Caco-2 (cell line): ENCODE measurements at regions not wholly inside any gene's neighbourhood (a gene's known extent, or its start where the extent isn't known, plus 50 kb on each side); places are given as distances from the start of the nearest gene placed in this dataset.

Source experiments
- BruUV-seq: library from RNA; stranded (reverse); fragments of 400-500 nt; replicated peaks from 2 replicates; lab custom pipeline; 2021; lab: Mats Ljungman, UMichigan
- CTCF ChIA-PET: fragments of 300-600 bp; sonication (Branson Sonifier 250); formaldehyde crosslinking; loops from one replicate; lab custom pipeline; 2022; ENCODE audit warnings: antibody characterized with exemption; lab: Charles Lee
- POLR2A ChIA-PET: fragments of 300-600 bp; sonication (Branson Sonifier 250); formaldehyde crosslinking; loops from one replicate; lab custom pipeline; 2022; ENCODE audit warnings: antibody characterized with exemption; lab: Charles Lee
- DNase-seq, 2 experiments: peaks; one replicate each; pipeline versions ENCODE4 v3.0.0 to v3.0.0-alpha.2; 2020 to 2022
- H3K27me3 ChIP-seq: replicated peaks from 2 replicates; pipeline ENCODE4 v1.6.0; 2011; ENCODE audit warnings: low read length; ENCODE audit not compliant: control insufficient read depth, insufficient read depth
- H3K36me3 ChIP-seq: 2 replicates; pipeline ENCODE4 v1.5.1; 2011; ENCODE audit warnings: low read length; ENCODE audit not compliant: control insufficient read depth, insufficient read depth
- H3K4me1 ChIP-seq: fragments of 250-450 bp; sonication (Bioruptor Pico); 2 replicates; pipeline ENCODE4 v1.5.1; 2020; ENCODE audit warnings: mild to moderate bottlenecking
- H3K4me3 ChIP-seq: 2 replicates; pipeline ENCODE4 v1.5.1; 2011; ENCODE audit warnings: low read depth, mild to moderate bottlenecking, control low read depth, low read length
- H3K9me3 ChIP-seq: fragments of 250-450 bp; sonication (Bioruptor Pico); 2 replicates; pipeline ENCODE4 v1.5.1; 2020; ENCODE audit warnings: mild to moderate bottlenecking, moderate library complexity
- H3K27ac Mint-ChIP-seq: one replicate; pipeline ENCODE4 v1.8.0; 2022; ENCODE audit warnings: mixed read lengths; ENCODE audit not compliant: unreplicated experiment
- H3K27me3 Mint-ChIP-seq: one replicate; pipeline ENCODE4 v1.8.0; 2022; ENCODE audit warnings: mixed read lengths; ENCODE audit not compliant: insufficient read depth, unreplicated experiment
- H3K36me3 Mint-ChIP-seq: one replicate; pipeline ENCODE4 v1.8.0; 2022; ENCODE audit warnings: mild to moderate bottlenecking, mixed read lengths; ENCODE audit not compliant: insufficient read depth, unreplicated experiment
- H3K4me1 Mint-ChIP-seq: one replicate; pipeline ENCODE4 v1.8.0; 2022; ENCODE audit warnings: low read depth, mixed read lengths; ENCODE audit not compliant: unreplicated experiment
- H3K4me3 Mint-ChIP-seq: one replicate; pipeline ENCODE4 v1.8.0; 2022; ENCODE audit warnings: mild to moderate bottlenecking, moderate library complexity, mixed read lengths; ENCODE audit not compliant: unreplicated experiment
- H3K9me3 Mint-ChIP-seq: one replicate; pipeline ENCODE4 v1.8.0; 2022; ENCODE audit warnings: mixed read lengths; ENCODE audit not compliant: unreplicated experiment
- intact Hi-C: fragments of 100-400 bp; cut with micrococcal nuclease; formaldehyde crosslinking; loops from one replicate; pipeline ENCODE4 v1.10.0; 2022; ENCODE audit not compliant: unreplicated experiment
- TF ChIP-seq, protein P1 (sequence below), 2 experiments: fragments of 200-600 bp in 1 of 2; IDR thresholded peaks; 1 replicate in 1 of 2; 2 replicates in 1 of 2; pipeline versions ENCODE4 v1.5.1 to v1.8.0; 2011 to 2022; ENCODE audit warnings: antibody characterized with exemption in 1 of 2, control low read depth in 1 of 2, inconsistent platforms in 1 of 2, low read depth in 1 of 2, low read length in 1 of 2, mild to moderate bottlenecking in 1 of 2, moderate library complexity in 1 of 2; ENCODE audit not compliant: insufficient read depth in 1 of 2, severe bottlenecking in 1 of 2, unreplicated experiment in 1 of 2

DNA sequence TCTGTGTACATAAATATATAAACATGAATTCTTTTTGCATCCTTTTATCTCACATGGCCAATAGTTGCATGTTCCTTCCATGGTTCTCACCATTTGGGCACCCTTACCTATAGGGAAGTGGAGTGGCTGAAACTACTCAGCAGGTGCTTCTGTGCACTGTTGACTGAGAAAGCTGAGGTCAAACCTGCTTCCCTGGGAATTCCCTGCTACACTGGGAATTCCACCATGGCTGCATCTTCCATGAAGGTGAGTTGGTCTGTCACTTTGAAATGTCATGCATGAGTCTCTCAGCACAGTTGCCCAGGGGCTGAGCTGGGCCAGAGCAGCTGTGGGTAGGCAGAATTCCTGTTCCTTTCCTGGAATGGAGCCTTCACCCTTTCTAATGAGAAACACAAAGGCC is 193.8 kb upstream of the PRSS16 start:
- Mint-ChIP-seq H3K4me3 (no peak overlapping the region), H3K27me3 (no peaks in the 10 kb centered on the region), H3K36me3 (no peaks in the 10 kb centered on the region), H3K4me1 (peaks cover 9% of the 10 kb centered on the region), H3K9me3 (no peaks in the 10 kb centered on the region), H3K27ac (no peak overlapping the region)
- Histone ChIP-seq H3K4me3 (no peak overlapping the region), H3K9me3 (no peaks in the 10 kb centered on the region), H3K36me3 (no peaks in the 10 kb centered on the region), H3K4me1 (no peaks in the 10 kb centered on the region), H3K27me3 (no peaks in the 10 kb centered on the region)
- BruUV-seq, result no TSS peak
- DNase-seq, result no peak
- ChIA-PET CTCF (no interaction called here), POLR2A (no interaction called here)
- TF ChIP-seq, protein P1, sequence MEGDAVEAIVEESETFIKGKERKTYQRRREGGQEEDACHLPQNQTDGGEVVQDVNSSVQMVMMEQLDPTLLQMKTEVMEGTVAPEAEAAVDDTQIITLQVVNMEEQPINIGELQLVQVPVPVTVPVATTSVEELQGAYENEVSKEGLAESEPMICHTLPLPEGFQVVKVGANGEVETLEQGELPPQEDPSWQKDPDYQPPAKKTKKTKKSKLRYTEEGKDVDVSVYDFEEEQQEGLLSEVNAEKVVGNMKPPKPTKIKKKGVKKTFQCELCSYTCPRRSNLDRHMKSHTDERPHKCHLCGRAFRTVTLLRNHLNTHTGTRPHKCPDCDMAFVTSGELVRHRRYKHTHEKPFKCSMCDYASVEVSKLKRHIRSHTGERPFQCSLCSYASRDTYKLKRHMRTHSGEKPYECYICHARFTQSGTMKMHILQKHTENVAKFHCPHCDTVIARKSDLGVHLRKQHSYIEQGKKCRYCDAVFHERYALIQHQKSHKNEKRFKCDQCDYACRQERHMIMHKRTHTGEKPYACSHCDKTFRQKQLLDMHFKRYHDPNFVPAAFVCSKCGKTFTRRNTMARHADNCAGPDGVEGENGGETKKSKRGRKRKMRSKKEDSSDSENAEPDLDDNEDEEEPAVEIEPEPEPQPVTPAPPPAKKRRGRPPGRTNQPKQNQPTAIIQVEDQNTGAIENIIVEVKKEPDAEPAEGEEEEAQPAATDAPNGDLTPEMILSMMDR (IDR thresholded peaks at IDR 0.05; ENCODE audit: insufficient read depth in 1 of 2, low read depth in 1 of 2, low read length in 1 of 2, severe bottlenecking in 1 of 2, unreplicated experiment in 1 of 2), result no peak
- intact Hi-C loops, result no loop called here

DNA sequence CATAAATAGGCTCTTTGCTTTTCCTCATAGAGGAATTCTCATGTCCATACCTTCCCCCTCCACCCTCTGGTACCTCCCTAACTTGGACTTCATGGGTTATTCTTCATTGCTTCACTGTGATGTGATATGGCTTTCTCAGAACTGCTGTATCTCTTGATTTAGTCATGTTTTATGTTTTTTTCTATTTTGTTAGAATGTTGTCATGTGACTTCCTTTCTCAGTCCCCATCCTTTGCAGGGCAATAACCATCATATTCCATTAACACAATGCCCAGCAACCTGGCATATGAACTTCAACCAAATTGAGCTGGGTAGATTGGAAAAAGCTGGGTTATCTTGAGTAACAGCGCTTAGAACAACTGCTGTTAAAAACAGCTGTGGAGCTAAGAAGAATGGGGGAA is 190.9 kb upstream of the PRSS16 start:
- Mint-ChIP-seq H3K27ac (no peak overlapping the region), H3K36me3 (no peaks in the 10 kb centered on the region), H3K9me3 (no peaks in the 10 kb centered on the region), H3K4me1 (peaks cover 9% of the 10 kb centered on the region), H3K4me3 (no peak overlapping the region), H3K27me3 (no peaks in the 10 kb centered on the region)
- no peaks in the 10 kb centered on the region for H3K9me3 ChIP-seq
- intact Hi-C loops, result no loop called here
- ChIA-PET CTCF (no interaction called here), POLR2A (no interaction called here)
- no peaks in the 10 kb centered on the region for H3K36me3 ChIP-seq
- H3K4me1 ChIP-seq, result no peaks in the 10 kb centered on the region
- TF ChIP-seq, protein P1 (IDR thresholded peaks at IDR 0.05; ENCODE audit: insufficient read depth in 1 of 2, low read depth in 1 of 2, low read length in 1 of 2, severe bottlenecking in 1 of 2, unreplicated experiment in 1 of 2), result no peak
- H3K27me3 ChIP-seq, result no peaks in the 10 kb centered on the region
- BruUV-seq, result no TSS peak
- no peak overlapping the region for H3K4me3 ChIP-seq
- DNase-seq, result no peak

DNA sequence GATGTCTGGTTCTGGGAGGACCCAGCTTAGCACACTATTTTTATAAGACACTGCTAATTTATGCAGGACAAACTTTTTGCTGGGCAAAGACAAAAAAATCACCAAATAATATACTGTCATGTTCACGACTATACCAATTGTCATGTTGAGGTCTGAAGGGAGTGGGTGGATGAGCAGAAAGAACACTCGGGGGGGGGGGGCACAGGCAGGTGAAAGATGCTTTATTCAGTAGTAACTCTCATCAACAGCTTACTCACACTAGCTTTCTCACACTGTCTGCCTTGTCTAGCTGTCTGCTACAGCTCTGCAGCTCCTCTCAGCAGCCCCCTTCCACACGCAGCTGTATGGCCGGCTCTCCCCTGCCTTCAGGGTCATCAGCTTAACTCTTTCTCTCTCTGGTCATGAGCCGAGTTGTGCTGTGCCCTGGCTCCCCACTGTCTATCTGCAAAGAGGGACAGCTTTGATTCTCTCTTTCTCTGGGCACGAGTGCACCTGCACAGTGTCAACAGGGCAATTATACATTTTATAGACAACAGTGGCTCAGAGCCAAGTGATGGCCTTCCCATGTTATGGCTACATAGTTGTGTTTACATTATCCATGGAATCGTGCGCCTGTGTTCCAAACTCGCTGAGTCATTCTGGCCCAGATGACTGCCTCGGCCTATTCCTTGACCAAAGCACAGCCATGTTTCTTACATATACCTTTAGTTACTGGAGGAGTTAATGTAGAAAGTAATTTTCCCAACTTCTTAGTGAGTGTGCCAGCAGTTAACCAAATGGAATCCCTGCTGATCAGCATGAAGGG is 187.7 kb upstream of the PRSS16 start:
- Histone ChIP-seq H3K27me3 (no peaks in the 10 kb centered on the region), H3K36me3 (no peaks in the 10 kb centered on the region), H3K9me3 (no peaks in the 10 kb centered on the region), H3K4me1 (no peaks in the 10 kb centered on the region), H3K4me3 (no peak overlapping the region)
- ChIA-PET POLR2A (interaction anchor here (0.5 to 0.7 kb wide), 2 partner anchors 843 to 903 kb away, joined by 3 to 6 read pairs; no protein-coding TSS in a partner anchor), CTCF (no interaction called here)
- DNase-seq, result no peak
- Mint-ChIP-seq H3K36me3 (no peaks in the 10 kb centered on the region), H3K9me3 (no peaks in the 10 kb centered on the region), H3K4me1 (peaks cover 9% of the 10 kb centered on the region), H3K27ac (no peak overlapping the region), H3K4me3 (no peak overlapping the region), H3K27me3 (no peaks in the 10 kb centered on the region)
- intact Hi-C loops, result no loop called here
- BruUV-seq, result no TSS peak
- TF ChIP-seq, protein P1 (IDR thresholded peaks at IDR 0.05; ENCODE audit: insufficient read depth in 1 of 2, low read depth in 1 of 2, low read length in 1 of 2, severe bottlenecking in 1 of 2, unreplicated experiment in 1 of 2), result no peak
